ENCODE measurements at regions not wholly inside any gene's neighbourhood (a gene's known extent, or its start where the extent isn't known, plus 50 kb on each side); places are given as distances from the start of the nearest gene placed in this dataset.

- intact Hi-C loops (cut with DNase I): loop anchor here (2.0 kb wide), 1 partner anchor 124 kb away; no protein-coding TSS in a partner anchor
- peak in 8 of 10 donors; percentile 25 to 89 (median 52) for DNase-seq
Observed at GRCh38 chr22:48700566-48701295, 1126.9 kb downstream of the BRD1 start.

DNA sequence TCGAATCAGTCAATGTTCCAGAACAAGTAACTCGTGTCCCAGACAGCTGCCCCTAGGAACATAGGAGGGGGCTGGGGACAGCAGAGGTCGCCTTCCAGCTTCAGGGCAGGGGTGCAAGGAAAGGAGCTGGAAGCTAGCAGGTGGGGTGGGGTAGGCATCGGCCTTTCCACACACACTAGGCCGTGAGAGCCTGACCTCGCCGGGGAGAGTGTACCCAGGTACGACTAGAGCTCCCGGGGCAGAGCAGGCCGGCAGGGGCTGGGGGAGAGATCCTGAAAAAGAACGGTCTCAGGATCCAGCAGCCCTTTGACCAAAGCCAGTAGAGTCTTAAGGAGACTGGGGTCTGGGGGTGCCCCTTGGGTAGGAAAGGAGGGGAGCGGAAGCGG is 1127.5 kb downstream of the BRD1 start:
- intact Hi-C loops (cut with DNase I): loop anchor here (2.0 kb wide), 1 partner anchor 123 kb away; no protein-coding TSS in a partner anchor
- DNase-seq: peak in 3 of 10 donors; percentile 62 to 80 (median 76)

DNA sequence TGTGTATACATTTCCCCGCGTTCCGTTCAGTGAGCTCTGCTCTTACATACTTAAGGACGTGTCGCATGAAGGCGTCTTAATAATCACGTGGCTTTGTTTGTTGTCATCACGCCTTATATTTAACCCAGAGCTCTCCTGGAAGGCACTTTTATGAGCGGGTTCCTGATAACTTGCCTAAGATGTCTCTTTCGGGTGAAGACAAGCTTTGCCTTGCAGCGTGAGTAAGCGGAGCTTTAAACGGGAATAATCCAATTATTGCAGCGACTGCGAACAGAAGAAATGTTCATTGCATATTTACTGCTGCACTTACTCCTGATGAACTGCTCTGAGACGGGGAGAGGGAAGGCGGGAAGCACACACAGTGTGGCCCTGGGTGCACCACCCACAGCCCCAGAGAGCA is 1128.2 kb downstream of the BRD1 start:
- intact Hi-C loops (cut with DNase I): no loop called here
- DNase-seq: peak in 3 of 10 donors; percentile 12 to 32 (median 14)

- intact Hi-C loops (cut with DNase I): no loop called here
- DNase-seq: peak in 2 of 10 donors; percentile 13 to 60
Observed at GRCh38 chr22:48698618-48699017, 1129.1 kb downstream of the BRD1 start.

GRCh38 chr22:48697694-48698276 is 1129.9 kb downstream of the BRD1 start:
- peak in 1 of 10 donors; percentile 2 for DNase-seq
- intact Hi-C loops (cut with DNase I): no loop called here

GRCh38 chr22:48697223-48697622 is 1130.5 kb downstream of the BRD1 start:
- DNase-seq: no peak
- intact Hi-C loops (cut with DNase I): no loop called here

GRCh38 chr22:48696371-48696770 is 1131.3 kb downstream of the BRD1 start:
- intact Hi-C loops (cut with DNase I): no loop called here
- peak in 3 of 10 donors; percentile 36 to 61 (median 40) for DNase-seq

DNA sequence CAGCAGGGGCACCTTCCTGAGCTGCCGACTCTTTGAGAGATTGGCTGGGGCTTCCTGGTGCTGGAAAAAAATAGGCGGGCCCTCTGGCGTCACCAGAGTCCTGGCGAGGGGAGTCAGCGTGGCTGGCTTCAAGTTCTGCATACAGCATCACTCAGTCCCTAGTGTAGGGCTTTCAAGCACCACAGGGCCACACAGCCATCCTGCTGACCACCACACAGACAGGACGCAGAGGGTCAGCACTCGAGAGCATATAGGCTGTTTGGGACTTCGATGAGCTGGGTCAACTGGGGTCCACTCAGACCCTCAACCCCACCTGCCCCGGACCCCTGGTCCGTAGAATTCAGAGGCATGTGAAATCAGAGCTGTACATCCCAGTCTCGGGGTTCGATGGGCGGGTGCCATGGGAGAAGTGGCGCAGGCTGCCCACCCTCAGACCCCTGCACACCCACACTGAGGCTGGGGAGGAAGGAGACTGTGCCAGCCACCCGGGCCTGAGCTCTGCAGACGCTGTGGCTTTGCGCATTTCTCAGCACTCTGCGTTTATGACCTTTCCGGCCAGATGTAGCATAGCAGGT is 1131.9 kb downstream of the BRD1 start:
- peak in 3 of 10 donors; percentile 40 to 65 (median 59) for DNase-seq

GRCh38 chr22:48695251-48695650 is 1132.4 kb downstream of the BRD1 start:
- DNase-seq: peak in 3 of 10 donors; percentile 75 to 80 (median 75)
- intact Hi-C loops (cut with DNase I): no loop called here

More for the DNA sequence above, 1131.9 kb downstream of the BRD1 start:
- intact Hi-C loops (cut with DNase I): no loop called here

- peak in 3 of 10 donors; percentile 58 to 76 (median 68) for DNase-seq
- intact Hi-C loops (cut with DNase I): no loop called here
Observed at GRCh38 chr22:48694296-48694883, 1133.3 kb downstream of the BRD1 start.

GRCh38 chr22:48693377-48694135 is 1134.1 kb downstream of the BRD1 start:
- intact Hi-C loops (cut with DNase I): no loop called here

GRCh38 chr22:48692734-48693376 is 1134.8 kb downstream of the BRD1 start:
- DNase-seq: peak in 3 of 10 donors; percentile 21 to 79 (median 72)

More at GRCh38 chr22:48693377-48694135, 1134.1 kb downstream of the BRD1 start:
- peak in 3 of 10 donors; percentile 51 to 64 (median 64) for DNase-seq

DNA sequence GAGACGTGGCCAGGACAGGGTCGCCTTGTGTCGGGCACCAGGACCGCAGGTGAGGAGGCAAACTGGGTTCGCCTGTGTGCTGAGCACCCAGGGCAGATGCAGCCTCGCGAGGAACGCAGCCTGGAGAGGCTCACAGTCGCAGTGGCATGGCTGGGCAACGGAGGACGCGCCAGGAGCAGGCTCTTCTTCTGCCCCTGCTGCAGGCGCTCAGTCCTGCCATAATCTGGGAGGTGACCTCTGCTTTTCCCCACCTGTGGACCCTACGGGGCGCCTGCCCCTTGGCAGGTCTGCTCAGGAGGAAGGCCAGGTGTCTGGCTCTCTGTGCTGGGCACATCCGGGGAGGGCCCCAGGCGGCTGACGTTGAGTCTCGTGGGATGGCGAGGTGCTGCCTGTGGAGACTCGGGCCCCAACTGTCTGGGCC is 1136.2 kb downstream of the BRD1 start:
- intact Hi-C loops (cut with DNase I): no loop called here
- DNase-seq: peak in 2 of 10 donors; percentile 68 to 71

More at GRCh38 chr22:48692734-48693376, 1134.8 kb downstream of the BRD1 start:
- intact Hi-C loops (cut with DNase I): no loop called here

DNA sequence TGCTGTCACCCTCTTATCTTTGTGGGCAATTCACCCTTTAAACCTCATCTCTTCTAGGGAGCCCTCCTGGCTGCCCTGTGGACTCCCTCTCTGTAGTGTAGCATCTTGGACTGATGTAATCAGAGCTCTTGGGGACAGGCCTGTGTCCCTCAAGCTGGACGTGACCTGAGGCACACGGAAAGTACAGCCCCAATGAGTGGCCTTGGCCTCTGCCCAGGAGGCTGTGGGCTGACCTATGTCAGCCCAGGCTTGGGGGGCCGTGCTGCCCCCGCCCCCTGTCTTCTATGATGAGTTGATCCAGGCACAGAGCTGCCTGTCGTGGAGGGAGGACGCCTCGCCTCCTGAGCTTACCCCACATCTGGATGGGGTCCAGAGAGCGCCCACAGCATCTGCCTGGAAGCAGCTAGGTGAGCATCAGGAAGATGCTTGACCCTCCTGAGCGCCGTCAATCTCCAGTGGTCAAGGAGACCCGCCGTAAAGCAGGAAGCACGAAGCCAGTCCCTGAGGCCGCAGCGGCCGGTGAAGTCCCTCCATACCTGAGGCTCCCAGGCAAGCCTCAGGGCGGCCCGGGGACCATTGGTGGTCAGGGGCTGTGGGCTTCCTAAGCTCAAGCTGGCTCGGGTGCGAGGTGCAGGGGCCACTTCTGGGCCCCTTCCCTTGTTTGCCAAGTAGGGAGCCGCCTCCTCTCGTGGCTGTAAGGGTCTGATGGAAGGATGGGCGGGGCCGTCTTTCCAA is 1136.9 kb downstream of the BRD1 start:
- intact Hi-C loops (cut with DNase I): no loop called here
- peak in 2 of 10 donors; percentile 63 to 73 for DNase-seq

DNA sequence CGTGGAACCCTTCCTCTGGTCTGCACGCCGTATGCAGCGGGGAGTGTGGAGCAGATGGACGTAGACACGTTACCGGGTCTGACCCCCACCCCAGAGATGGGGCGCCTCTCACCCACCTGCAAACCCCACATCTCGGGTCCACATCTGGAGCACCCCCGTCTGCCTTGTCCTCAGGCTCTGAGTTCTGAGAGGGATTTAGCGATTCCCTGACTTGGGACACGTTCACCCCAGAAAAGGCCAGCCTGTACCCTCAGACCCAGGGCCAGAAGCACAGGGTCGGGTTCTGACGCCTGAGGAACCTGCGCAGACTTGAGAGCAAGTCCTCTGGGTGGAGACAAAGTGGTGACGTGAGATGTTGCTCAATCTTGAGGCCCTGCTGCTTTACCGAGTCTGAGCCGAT is 1138.5 kb downstream of the BRD1 start:
- intact Hi-C loops (cut with DNase I): no loop called here

DNA sequence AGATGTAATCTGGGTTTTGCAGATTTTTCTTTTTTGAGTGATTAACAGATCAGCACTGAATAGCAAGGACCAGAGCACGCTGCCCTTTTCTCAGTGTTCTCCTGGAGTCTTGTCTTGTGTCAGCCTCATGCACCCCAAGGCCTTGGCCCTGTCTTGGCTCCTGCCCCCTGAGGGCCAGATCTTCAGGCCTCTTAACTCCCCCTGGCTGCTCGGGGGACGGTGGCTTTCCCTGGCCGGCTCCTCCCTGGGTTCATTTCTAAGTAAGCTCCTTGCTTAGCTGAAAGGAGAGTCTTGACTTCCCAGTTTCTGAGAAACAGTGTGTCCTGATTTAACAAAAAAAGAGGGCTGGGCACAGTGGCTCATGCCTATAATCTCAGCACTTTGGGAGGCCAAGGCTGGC is 1139.3 kb downstream of the BRD1 start:
- intact Hi-C loops (cut with DNase I): no loop called here
- peak in 3 of 10 donors; percentile 43 to 73 (median 52) for DNase-seq

More for the DNA sequence above, 1138.5 kb downstream of the BRD1 start:
- peak in 2 of 10 donors; percentile 59 to 76 for DNase-seq

DNA sequence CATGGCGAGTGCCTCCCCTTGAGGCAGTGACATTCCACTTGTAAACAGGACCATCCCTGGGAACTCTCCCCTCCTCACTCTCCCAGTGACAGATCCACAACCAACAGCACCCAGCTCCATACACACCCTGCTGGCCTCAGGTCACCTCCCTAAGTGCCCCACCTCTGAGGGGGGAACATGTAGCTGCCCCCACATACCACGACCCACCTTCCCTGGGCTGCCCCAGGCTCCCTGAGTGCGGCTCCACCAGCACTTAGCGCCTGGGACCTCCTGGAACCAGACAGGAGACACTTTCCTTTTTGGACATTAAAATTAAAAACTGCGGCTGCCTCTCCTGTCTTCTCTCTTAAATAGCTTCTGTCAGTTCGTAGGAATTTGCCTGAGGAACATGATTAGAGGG is 1140.1 kb downstream of the BRD1 start:
- DNase-seq: peak in 3 of 10 donors; percentile 1 to 61 (median 24)
- intact Hi-C loops (cut with DNase I): no loop called here

- intact Hi-C loops (cut with DNase I): no loop called here
- no peak for DNase-seq
Observed at GRCh38 chr22:48686694-48687302, 1140.9 kb downstream of the BRD1 start.

All from posterior cingulate gyrus (tissue), 11 donors.